Fibroblast of skin of abdomen (primary cell): ENCODE measurements at regions not wholly inside any gene's neighbourhood (a gene's known extent, or its start where the extent isn't known, plus 50 kb on each side); places are given as distances from the start of the nearest gene placed in this dataset.

ENCODE experiments used
- DNase-seq: peaks from one replicate; pipeline ENCODE4 v3.0.0-alpha.2; 2013

GRCh38 chr1:157893686-157894085, 52.1 kb upstream of the CD5L start:
- DNase-seq, result no peak

GRCh38 chr1:157894613-157895165, 53.1 kb upstream of the CD5L start:
- DNase-seq, result peak; percentile 14

- DNase-seq, result no peak
Measured at GRCh38 chr1:157910270-157910669, 68.7 kb upstream of the CD5L start.

- DNase-seq, result no peak
Measured at GRCh38 chr1:157915859-157916258, 74.3 kb upstream of the CD5L start.

- DNase-seq, result no peak
Measured at GRCh38 chr1:157916887-157917570, 75.4 kb upstream of the CD5L start.

- no peak for DNase-seq
Measured at GRCh38 chr1:157920748-157921147, 72.7 kb upstream of the KIRREL1 start.

- no peak for DNase-seq
Measured at GRCh38 chr1:157925419-157926166, 67.9 kb upstream of the KIRREL1 start.

- DNase-seq, result peak; percentile 37
Measured at GRCh38 chr1:157932069-157932468, 61.4 kb upstream of the KIRREL1 start.

- no peak for DNase-seq
Measured at GRCh38 chr1:157937744-157938143, 55.7 kb upstream of the KIRREL1 start.

GRCh38 chr1:157941939-157942338, 51.5 kb upstream of the KIRREL1 start:
- no peak for DNase-seq
